ENCODE measurements at regions not wholly inside any gene's neighbourhood (a gene's known extent, or its start where the extent isn't known, plus 50 kb on each side); places are given as distances from the start of the nearest gene placed in this dataset.
"Not testable (repeated sequence)": the region's sequence is repeated elsewhere in the genome, so short reads cannot be mapped to it uniquely, and the experiment has no call there.

GRCh38 chr3:27042541-27042940 is 326.6 kb downstream of the NEK10 start:
- TF ChIP-seq CTCF (IDR thresholded peaks at IDR 0.05; ENCODE audit: low read depth, low read length, poor library complexity, severe bottlenecking); EZH2phosphoT487 (IDR thresholded peaks at IDR 0.05; ENCODE audit: borderline replicate concordance, low read length): not testable (repeated sequence)

Measured in DOHH2 (cell line).